K562 (cell line): ENCODE measurements at regions not wholly inside any gene's neighbourhood (a gene's known extent, or its start where the extent isn't known, plus 50 kb on each side); places are given as distances from the start of the nearest gene placed in this dataset.

Experiments used
- BCL6 ChIP-seq: fragments of 250-450 bp; sonication (Bioruptor Pico); IDR thresholded peaks from 2 replicates; pipeline ENCODE4 v1.4.0; 2020
- CAMTA2 ChIP-seq: fragments of 250-450 bp; sonication (Bioruptor Pico); conservative IDR thresholded peaks from 2 replicates; pipeline ENCODE4 v1.5.1; 2022
- CBX8 ChIP-seq: fragments of 200-600 bp; sonication (generic); IDR thresholded peaks from 2 replicates; pipeline ENCODE4 v1.6.1; 2012; ENCODE audit warnings: borderline replicate concordance, mixed run types, low read depth, mild to moderate bottlenecking, moderate library complexity, mixed read lengths, low read length, control low read depth, inconsistent platforms; ENCODE audit not compliant: poor library complexity, severe bottlenecking; ENCODE audit errors: extremely low read depth
- HMG20A ChIP-seq: fragments of 450-650 bp; formaldehyde crosslinking; conservative IDR thresholded peaks from 2 replicates; pipeline ENCODE4 v1.4.0; 2020; ENCODE audit warnings: mild to moderate bottlenecking, mixed read lengths
- MCM5 ChIP-seq: fragments of 450-650 bp; IDR thresholded peaks from 2 replicates; pipeline ENCODE4 v1.6.1; 2016; ENCODE audit warnings: low read depth
- NCOA4 ChIP-seq: fragments of 450-650 bp; IDR thresholded peaks from 2 replicates; pipeline ENCODE4 v1.6.1; 2018; ENCODE audit warnings: mild to moderate bottlenecking; ENCODE audit not compliant: partially characterized antibody
- NR2F6 ChIP-seq: fragments of 450-650 bp; formaldehyde crosslinking; IDR thresholded peaks from 2 replicates; pipeline ENCODE4 v1.4.0; 2020; ENCODE audit warnings: mild to moderate bottlenecking
- POLR2A ChIP-seq: fragments of 450-650 bp; conservative IDR thresholded peaks from 2 replicates; pipeline ENCODE4 v1.6.1; 2016
- RFX1 ChIP-seq: fragments of 450-650 bp; IDR thresholded peaks from 2 replicates; pipeline ENCODE4 v1.6.1; 2016; ENCODE audit warnings: mild to moderate bottlenecking, moderate library complexity
- SMAD3 ChIP-seq: fragments of 450-650 bp; formaldehyde crosslinking; conservative IDR thresholded peaks from 2 replicates; pipeline ENCODE4 v1.4.0; 2020; ENCODE audit warnings: mild to moderate bottlenecking
- TAF15 ChIP-seq: fragments of 200-400 bp; formaldehyde crosslinking; IDR thresholded peaks from 2 replicates; pipeline ENCODE4 v1.6.1; 2017; ENCODE audit warnings: mild to moderate bottlenecking, low read depth, low read length, moderate library complexity
- ZFP30 ChIP-seq: fragments of 250-450 bp; sonication (Bioruptor Pico); IDR thresholded peaks from 2 replicates; pipeline ENCODE4 v1.8.0; 2022; ENCODE audit warnings: moderate library complexity, mild to moderate bottlenecking, inconsistent platforms, borderline replicate concordance
- ZNF212 ChIP-seq: fragments of 450-650 bp; formaldehyde crosslinking; IDR thresholded peaks from 2 replicates; pipeline ENCODE4 v1.4.0; 2020; ENCODE audit warnings: mild to moderate bottlenecking
- ZNF316 ChIP-seq: fragments of 450-650 bp; IDR thresholded peaks from 2 replicates; pipeline ENCODE4 v1.6.1; 2016
- ZNF324 ChIP-seq: fragments of 250-450 bp; sonication (Bioruptor Pico); IDR thresholded peaks from 2 replicates; pipeline ENCODE4 v1.4.0; 2020; ENCODE audit warnings: mild to moderate bottlenecking
- ZNF354B ChIP-seq: fragments of 250-450 bp; sonication (Bioruptor Pico); IDR thresholded peaks from 2 replicates; pipeline ENCODE4 v1.4.0; 2020
- TF ChIP-seq, protein P1 (sequence below): fragments of 250-450 bp; sonication (Bioruptor Pico); IDR thresholded peaks from 2 replicates; pipeline ENCODE4 v1.4.0; 2020; ENCODE audit warnings: mild to moderate bottlenecking, moderate library complexity
- TF ChIP-seq, protein P2 (sequence below): fragments of 150-350 bp; conservative IDR thresholded peaks from 2 replicates; pipeline ENCODE4 v1.6.1; 2014; ENCODE audit warnings: low read length
- TF ChIP-seq, protein P3 (sequence below), 2 experiments: fragments of 200-800 bp in 1 of 2; sonication (Bioruptor generic) in 1 of 2; sonication (generic) in 1 of 2; formaldehyde crosslinking in 1 of 2; IDR thresholded peaks in 1 of 2; conservative IDR thresholded peaks in 1 of 2; 2 replicates each; pipeline versions ENCODE4 v1.5.0 to v1.6.1; 2016 to 2020; ENCODE audit warnings: missing compliant biosample characterization in 1 of 2, missing genetic modification characterization in 1 of 2, missing genetic modification reagents in 1 of 2
- TF ChIP-seq, protein P4 (sequence below): fragments of 450-650 bp; formaldehyde crosslinking; IDR thresholded peaks from 2 replicates; pipeline ENCODE4 v1.4.0; 2022; ENCODE audit warnings: missing genetic modification characterization

DNA sequence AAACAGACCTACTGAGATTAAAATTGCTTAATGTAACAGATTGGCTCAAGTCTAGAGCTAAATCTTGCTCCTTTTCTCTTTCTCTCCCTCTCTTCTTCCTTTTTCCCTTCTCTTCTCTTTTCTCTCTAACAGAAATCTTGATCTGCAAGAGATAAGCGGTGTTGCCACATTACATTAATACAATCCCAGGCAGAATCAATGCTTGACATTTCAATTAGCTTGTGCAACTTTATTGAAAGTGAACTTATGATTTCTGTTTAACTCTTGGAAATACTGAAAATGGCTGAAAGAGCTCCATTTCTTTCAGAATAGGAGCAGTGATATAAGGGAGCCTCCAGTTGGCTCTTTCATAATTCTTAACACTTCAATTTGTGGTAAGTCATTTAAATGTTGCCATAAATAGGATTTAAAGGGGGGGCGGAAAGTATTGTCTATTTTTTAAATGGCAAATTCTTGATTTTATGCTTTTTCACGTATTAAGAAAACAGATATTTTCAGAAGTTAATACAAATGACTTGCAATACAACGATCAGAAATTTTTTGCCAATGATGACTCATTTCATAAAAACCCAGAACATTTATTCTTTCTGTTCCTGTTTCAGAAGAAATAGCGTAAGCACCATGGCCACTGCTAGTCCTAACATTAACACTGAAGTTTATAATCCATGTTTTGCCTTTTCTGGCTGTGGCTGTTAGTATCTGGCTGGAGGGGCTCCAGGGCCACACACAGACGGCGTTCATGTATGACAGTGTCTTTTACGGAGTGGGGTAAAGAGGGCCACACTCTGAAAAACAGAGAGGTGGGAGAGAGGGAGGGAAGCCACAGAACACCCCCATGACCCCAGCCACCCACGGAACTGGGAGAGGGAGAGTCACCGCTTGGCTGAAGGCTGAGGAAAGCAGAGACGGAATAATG is 115.7 kb upstream of the FAT1 start (continued):
- TF ChIP-seq ZNF324 (no peak), BCL6 (no peak), ZNF212 (no peak), NR2F6 (CRISPR knock-in tag) (no peak), TAF15 (no peak), MCM5 (no peak), POLR2A (no peak), ZFP30 (CRISPR knock-in tag) (no peak), CBX8 (no peak), CAMTA2 (no peak), ZNF316 (no peak), SMAD3 (no peak), HMG20A (CRISPR knock-in tag) (no peak), ZNF354B (CRISPR knock-in tag) (no peak), RFX1 (no peak), NCOA4 (no peak)
- TF ChIP-seq, protein P1, sequence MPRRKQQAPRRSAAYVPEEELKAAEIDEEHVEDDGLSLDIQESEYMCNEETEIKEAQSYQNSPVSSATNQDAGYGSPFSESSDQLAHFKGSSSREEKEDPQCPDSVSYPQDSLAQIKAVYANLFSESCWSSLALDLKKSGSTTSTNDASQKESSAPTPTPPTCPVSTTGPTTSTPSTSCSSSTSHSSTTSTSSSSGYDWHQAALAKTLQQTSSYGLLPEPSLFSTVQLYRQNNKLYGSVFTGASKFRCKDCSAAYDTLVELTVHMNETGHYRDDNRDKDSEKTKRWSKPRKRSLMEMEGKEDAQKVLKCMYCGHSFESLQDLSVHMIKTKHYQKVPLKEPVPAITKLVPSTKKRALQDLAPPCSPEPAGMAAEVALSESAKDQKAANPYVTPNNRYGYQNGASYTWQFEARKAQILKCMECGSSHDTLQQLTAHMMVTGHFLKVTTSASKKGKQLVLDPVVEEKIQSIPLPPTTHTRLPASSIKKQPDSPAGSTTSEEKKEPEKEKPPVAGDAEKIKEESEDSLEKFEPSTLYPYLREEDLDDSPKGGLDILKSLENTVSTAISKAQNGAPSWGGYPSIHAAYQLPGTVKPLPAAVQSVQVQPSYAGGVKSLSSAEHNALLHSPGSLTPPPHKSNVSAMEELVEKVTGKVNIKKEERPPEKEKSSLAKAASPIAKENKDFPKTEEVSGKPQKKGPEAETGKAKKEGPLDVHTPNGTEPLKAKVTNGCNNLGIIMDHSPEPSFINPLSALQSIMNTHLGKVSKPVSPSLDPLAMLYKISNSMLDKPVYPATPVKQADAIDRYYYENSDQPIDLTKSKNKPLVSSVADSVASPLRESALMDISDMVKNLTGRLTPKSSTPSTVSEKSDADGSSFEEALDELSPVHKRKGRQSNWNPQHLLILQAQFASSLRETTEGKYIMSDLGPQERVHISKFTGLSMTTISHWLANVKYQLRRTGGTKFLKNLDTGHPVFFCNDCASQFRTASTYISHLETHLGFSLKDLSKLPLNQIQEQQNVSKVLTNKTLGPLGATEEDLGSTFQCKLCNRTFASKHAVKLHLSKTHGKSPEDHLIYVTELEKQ (CRISPR knock-in tag), result no peak
- TF ChIP-seq, protein P2, sequence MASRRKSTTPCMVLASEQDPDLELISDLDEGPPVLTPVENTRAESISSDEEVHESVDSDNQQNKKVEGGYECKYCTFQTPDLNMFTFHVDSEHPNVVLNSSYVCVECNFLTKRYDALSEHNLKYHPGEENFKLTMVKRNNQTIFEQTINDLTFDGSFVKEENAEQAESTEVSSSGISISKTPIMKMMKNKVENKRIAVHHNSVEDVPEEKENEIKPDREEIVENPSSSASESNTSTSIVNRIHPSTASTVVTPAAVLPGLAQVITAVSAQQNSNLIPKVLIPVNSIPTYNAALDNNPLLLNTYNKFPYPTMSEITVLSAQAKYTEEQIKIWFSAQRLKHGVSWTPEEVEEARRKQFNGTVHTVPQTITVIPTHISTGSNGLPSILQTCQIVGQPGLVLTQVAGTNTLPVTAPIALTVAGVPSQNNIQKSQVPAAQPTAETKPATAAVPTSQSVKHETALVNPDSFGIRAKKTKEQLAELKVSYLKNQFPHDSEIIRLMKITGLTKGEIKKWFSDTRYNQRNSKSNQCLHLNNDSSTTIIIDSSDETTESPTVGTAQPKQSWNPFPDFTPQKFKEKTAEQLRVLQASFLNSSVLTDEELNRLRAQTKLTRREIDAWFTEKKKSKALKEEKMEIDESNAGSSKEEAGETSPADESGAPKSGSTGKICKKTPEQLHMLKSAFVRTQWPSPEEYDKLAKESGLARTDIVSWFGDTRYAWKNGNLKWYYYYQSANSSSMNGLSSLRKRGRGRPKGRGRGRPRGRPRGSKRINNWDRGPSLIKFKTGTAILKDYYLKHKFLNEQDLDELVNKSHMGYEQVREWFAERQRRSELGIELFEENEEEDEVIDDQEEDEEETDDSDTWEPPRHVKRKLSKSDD, result no peak
- TF ChIP-seq, protein P3, sequence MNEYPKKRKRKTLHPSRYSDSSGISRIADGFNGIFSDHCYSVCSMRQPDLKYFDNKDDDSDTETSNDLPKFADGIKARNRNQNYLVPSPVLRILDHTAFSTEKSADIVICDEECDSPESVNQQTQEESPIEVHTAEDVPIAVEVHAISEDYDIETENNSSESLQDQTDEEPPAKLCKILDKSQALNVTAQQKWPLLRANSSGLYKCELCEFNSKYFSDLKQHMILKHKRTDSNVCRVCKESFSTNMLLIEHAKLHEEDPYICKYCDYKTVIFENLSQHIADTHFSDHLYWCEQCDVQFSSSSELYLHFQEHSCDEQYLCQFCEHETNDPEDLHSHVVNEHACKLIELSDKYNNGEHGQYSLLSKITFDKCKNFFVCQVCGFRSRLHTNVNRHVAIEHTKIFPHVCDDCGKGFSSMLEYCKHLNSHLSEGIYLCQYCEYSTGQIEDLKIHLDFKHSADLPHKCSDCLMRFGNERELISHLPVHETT (CRISPR knock-in tag; conservative IDR thresholded peaks at IDR 0.05 in 1 of 2, IDR thresholded peaks at IDR 0.05 in 1 of 2), result 0 out of 4 replicates have a peak, but pooled peaks of 1 of the 2 experiments have one; percentile 35
- TF ChIP-seq, protein P4, sequence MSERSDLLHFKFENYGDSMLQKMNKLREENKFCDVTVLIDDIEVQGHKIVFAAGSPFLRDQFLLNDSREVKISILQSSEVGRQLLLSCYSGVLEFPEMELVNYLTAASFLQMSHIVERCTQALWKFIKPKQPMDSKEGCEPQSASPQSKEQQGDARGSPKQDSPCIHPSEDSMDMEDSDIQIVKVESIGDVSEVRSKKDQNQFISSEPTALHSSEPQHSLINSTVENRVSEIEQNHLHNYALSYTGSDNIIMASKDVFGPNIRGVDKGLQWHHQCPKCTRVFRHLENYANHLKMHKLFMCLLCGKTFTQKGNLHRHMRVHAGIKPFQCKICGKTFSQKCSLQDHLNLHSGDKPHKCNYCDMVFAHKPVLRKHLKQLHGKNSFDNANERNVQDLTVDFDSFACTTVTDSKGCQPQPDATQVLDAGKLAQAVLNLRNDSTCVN (CRISPR knock-in tag), result no peak
